HCT116 (cell line): ENCODE measurements at regions not wholly inside any gene's neighbourhood (a gene's known extent, or its start where the extent isn't known, plus 50 kb on each side); places are given as distances from the start of the nearest gene placed in this dataset.

Source experiments
- ATAC-seq: fragments of 200-7000 bp; cut with Tn5 transposase; 2 replicates; pipeline ENCODE4 v1.9.1; 2020; ENCODE audit warnings: mild to moderate bottlenecking, moderate library complexity
- BruUV-seq: library from RNA; stranded (reverse); fragments of 400-500 nt; replicated peaks from 2 replicates; lab custom pipeline; 2021; lab: Mats Ljungman, UMichigan
- CTCF ChIA-PET: fragments of 300-600 bp; sonication (Branson Sonifier 250); formaldehyde crosslinking; loops from one replicate; lab custom pipeline; 2021; ENCODE audit warnings: antibody characterized with exemption; lab: Charles Lee
- POLR2A ChIA-PET: fragments of 300-600, 350-600 bp; sonication (Branson Sonifier 250); formaldehyde crosslinking; loops from one replicate; lab custom pipeline; 2021; ENCODE audit warnings: antibody characterized with exemption; lab: Charles Lee
- RAD21 ChIA-PET, 2 experiments: fragments of 300-600 bp; sonication (Branson Sonifier 250); formaldehyde crosslinking; loops; one replicate each; lab custom pipeline; 2023; ENCODE audit warnings: low total read pairs in 2 of 2; ENCODE audit not compliant: uncharacterized antibody in 2 of 2, unreplicated experiment in 2 of 2, low non-redundant PET in 1 of 2; lab: Charles Lee
- DNase-seq: peaks from one replicate; pipeline ENCODE4 v3.0.0-alpha.2; 2010; ENCODE audit warnings: low read depth, low spot score
- H2AFZ ChIP-seq: fragments of 200-600 bp; shearing (Covaris generic), sonication (generic); 2 replicates; pipeline ENCODE4 v1.6.1; 2017; ENCODE audit warnings: low read depth, mixed run types, mixed read lengths, antibody characterized with exemption, low read length; ENCODE audit not compliant: poor library complexity, severe bottlenecking
- H3K27ac ChIP-seq: 2 replicates; pipeline ENCODE4 v1.5.1; 2012; ENCODE audit warnings: low read depth, low read length
- H3K27me3 ChIP-seq: fragments of 200-600 bp; sonication (generic); 2 replicates; pipeline ENCODE4 v1.6.1; 2016; ENCODE audit warnings: mixed run types, low read length, mixed read lengths; ENCODE audit not compliant: insufficient read depth
- H3K36me3 ChIP-seq, 2 experiments: fragments of 200-500 bp in 1 of 2; fragments of 200-600 bp in 1 of 2; sonication (Bioruptor generic) in 1 of 2; sonication (generic) in 1 of 2; 2 replicates each; pipeline versions ENCODE4 v1.5.1 to v1.6.1; 2014 to 2016; ENCODE audit warnings: low read length in 2 of 2, inconsistent platforms in 1 of 2, mixed read lengths in 1 of 2, mixed run types in 1 of 2; ENCODE audit not compliant: insufficient read depth in 2 of 2, control insufficient read depth in 1 of 2
- H3K4me1 ChIP-seq, 2 experiments: fragments of 200-600 bp in 1 of 2; sonication (generic) in 1 of 2; 2 replicates each; pipeline versions ENCODE4 v1.5.1 to v1.6.1; 2012 to 2017; ENCODE audit warnings: low read length in 2 of 2, inconsistent platforms in 1 of 2, mild to moderate bottlenecking in 1 of 2, mixed read lengths in 1 of 2, mixed run types in 1 of 2, moderate library complexity in 1 of 2; ENCODE audit not compliant: insufficient read depth in 2 of 2, control insufficient read depth in 1 of 2
- H3K4me2 ChIP-seq: fragments of 200-600 bp; sonication (generic); 2 replicates; pipeline ENCODE4 v1.6.1; 2017; ENCODE audit warnings: mixed run types, low read length, mixed read lengths
- H3K4me3 ChIP-seq, 2 experiments: fragments of 200-600 bp in 1 of 2; sonication (generic) in 1 of 2; replicated peaks in 1 of 2; 2 replicates each; pipeline ENCODE4 v1.5.1; 2011 to 2016; ENCODE audit warnings: low read length in 2 of 2, control low read depth in 1 of 2, low read depth in 1 of 2, mild to moderate bottlenecking in 1 of 2, mixed read lengths in 1 of 2, mixed run types in 1 of 2
- H3K79me2 ChIP-seq: fragments of 200-600 bp; sonication (generic); 2 replicates; pipeline ENCODE4 v1.6.1; 2017; ENCODE audit warnings: mild to moderate bottlenecking, mixed run types, low read length, moderate library complexity, mixed read lengths; ENCODE audit not compliant: insufficient read depth
- H3K9ac ChIP-seq: fragments of 200-600 bp; sonication (generic); 2 replicates; pipeline ENCODE4 v1.6.1; 2016; ENCODE audit warnings: low read length, mixed read lengths
- H3K9me2 ChIP-seq: fragments of 200-600 bp; sonication (generic), shearing (Covaris generic); 2 replicates; pipeline ENCODE4 v1.6.1; 2017; ENCODE audit warnings: mixed run types, mild to moderate bottlenecking, moderate library complexity; ENCODE audit not compliant: insufficient read depth
- H3K9me3 ChIP-seq, 2 experiments: fragments of 200-500 bp in 1 of 2; fragments of 200-600 bp in 1 of 2; sonication (Bioruptor generic) in 1 of 2; sonication (generic) in 1 of 2; 2 replicates each; pipeline ENCODE4 v1.6.1; 2014 to 2017; ENCODE audit warnings: low read length in 2 of 2, mixed read lengths in 2 of 2, inconsistent platforms in 1 of 2, low read depth in 1 of 2, mild to moderate bottlenecking in 1 of 2, mixed run types in 1 of 2, moderate library complexity in 1 of 2; ENCODE audit not compliant: control insufficient read depth in 1 of 2, insufficient read depth in 1 of 2
- H4K20me1 ChIP-seq: fragments of 200-600 bp; sonication (generic), shearing (Covaris generic); 2 replicates; pipeline ENCODE4 v1.6.1; 2017; ENCODE audit warnings: mixed run types, mild to moderate bottlenecking, moderate library complexity; ENCODE audit not compliant: insufficient read depth
- ATF3 ChIP-seq: IDR thresholded peaks from 2 replicates; pipeline ENCODE4 v1.6.1; 2012
- EGR1 ChIP-seq: IDR thresholded peaks from 2 replicates; pipeline ENCODE4 v1.6.1; 2012; ENCODE audit warnings: low read depth
- ELF1 ChIP-seq: IDR thresholded peaks from 2 replicates; pipeline ENCODE4 v1.6.1; 2012; ENCODE audit warnings: low read depth, borderline replicate concordance
- FOSL1 ChIP-seq: IDR thresholded peaks from 2 replicates; pipeline ENCODE4 v1.6.1; 2012; ENCODE audit warnings: low read depth
- MAX ChIP-seq: IDR thresholded peaks from 2 replicates; pipeline ENCODE4 v1.6.1; 2012
- RAD21 ChIP-seq: IDR thresholded peaks from 2 replicates; pipeline ENCODE4 v1.6.1; 2012; ENCODE audit warnings: low read depth, mild to moderate bottlenecking
- REST ChIP-seq: IDR thresholded peaks from 2 replicates; pipeline ENCODE4 v1.6.1; 2012; ENCODE audit warnings: low read depth
- SP1 ChIP-seq: IDR thresholded peaks from 2 replicates; pipeline ENCODE4 v1.6.1; 2012; ENCODE audit warnings: low read depth
- SRF ChIP-seq: IDR thresholded peaks from 2 replicates; pipeline ENCODE4 v1.6.1; 2012; ENCODE audit warnings: low read depth
- ZBTB33 ChIP-seq: IDR thresholded peaks from 2 replicates; pipeline ENCODE4 v1.6.1; 2011; ENCODE audit warnings: mild to moderate bottlenecking, low read length, moderate library complexity; ENCODE audit not compliant: insufficient replicate concordance; ENCODE audit errors: extremely low read depth
- intact Hi-C: fragments of 100-400 bp; cut with micrococcal nuclease; formaldehyde crosslinking; loops from 2 replicates; pipeline ENCODE4 v1.10.0; 2022
- TF ChIP-seq, protein P1 (sequence below), 3 experiments: fragments of 200-600 bp in 1 of 3; sonication (generic) in 1 of 3; IDR thresholded peaks in 2 of 3; conservative IDR thresholded peaks in 1 of 3; 2 replicates each; pipeline ENCODE4 v1.5.1; 2012 to 2017; ENCODE audit warnings: low read depth in 2 of 3, low read length in 2 of 3, antibody characterized with exemption in 1 of 3, borderline replicate concordance in 1 of 3, control low read depth in 1 of 3, mild to moderate bottlenecking in 1 of 3, mixed read lengths in 1 of 3, mixed run types in 1 of 3, moderate library complexity in 1 of 3; ENCODE audit not compliant: insufficient read depth in 1 of 3

DNA sequence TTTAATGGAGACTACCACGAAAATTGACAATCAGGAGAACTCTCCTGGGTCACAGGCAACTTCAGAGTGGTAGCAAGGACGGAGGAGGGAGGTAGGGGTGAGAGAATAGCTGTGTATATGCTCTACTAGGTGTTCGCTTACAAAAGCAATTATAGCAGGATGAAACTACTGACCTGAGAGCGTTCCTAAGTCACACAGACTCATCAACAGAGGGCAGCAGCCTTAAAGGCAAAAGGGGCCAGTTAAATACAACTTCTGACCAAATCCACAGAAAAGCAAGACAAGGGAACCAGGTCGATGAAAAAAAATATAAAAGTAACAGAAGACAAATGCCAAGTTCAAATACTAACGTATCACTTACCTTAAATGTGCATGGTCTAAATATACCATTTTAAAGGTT, 894.6 kb downstream of the PLOD2 start:
- TF ChIP-seq, protein P1, sequence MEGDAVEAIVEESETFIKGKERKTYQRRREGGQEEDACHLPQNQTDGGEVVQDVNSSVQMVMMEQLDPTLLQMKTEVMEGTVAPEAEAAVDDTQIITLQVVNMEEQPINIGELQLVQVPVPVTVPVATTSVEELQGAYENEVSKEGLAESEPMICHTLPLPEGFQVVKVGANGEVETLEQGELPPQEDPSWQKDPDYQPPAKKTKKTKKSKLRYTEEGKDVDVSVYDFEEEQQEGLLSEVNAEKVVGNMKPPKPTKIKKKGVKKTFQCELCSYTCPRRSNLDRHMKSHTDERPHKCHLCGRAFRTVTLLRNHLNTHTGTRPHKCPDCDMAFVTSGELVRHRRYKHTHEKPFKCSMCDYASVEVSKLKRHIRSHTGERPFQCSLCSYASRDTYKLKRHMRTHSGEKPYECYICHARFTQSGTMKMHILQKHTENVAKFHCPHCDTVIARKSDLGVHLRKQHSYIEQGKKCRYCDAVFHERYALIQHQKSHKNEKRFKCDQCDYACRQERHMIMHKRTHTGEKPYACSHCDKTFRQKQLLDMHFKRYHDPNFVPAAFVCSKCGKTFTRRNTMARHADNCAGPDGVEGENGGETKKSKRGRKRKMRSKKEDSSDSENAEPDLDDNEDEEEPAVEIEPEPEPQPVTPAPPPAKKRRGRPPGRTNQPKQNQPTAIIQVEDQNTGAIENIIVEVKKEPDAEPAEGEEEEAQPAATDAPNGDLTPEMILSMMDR (IDR thresholded peaks at IDR 0.05 in 2 of 3, conservative IDR thresholded peaks at IDR 0.05 in 1 of 3; ENCODE audit: borderline replicate concordance in 1 of 3, insufficient read depth in 1 of 3, low read depth in 2 of 3, low read length in 2 of 3): peak; percentile 7 to 8 (median 7); a peak in 1 of 6 replicates
- TF ChIP-seq REST (no peak), MAX (no peak), ZBTB33 (no peak), ELF1 (no peak), SP1 (no peak), FOSL1 (no peak), ATF3 (no peak), RAD21 (peak; percentile 44), EGR1 (no peak), SRF (no peak)
- no peaks in the 10 kb centered on the region for H3K4me1 ChIP-seq
- ATAC-seq (0 out of 2 replicates have a peak, but pooled peaks have one; percentile 40), DNase-seq (peak; percentile 2)
- POLR2A ChIA-PET: interaction anchor here (0.7 kb wide), 1 partner anchor 15 kb away, joined by 3 read pairs; no protein-coding TSS in a partner anchor
- no peaks in the 10 kb centered on the region for H3K79me2 ChIP-seq
- no peak overlapping the region for H3K27ac ChIP-seq
- RAD21 ChIA-PET: no interaction called here
- no TSS peak for BruUV-seq
- H3K9ac ChIP-seq: no peak overlapping the region
- CTCF ChIA-PET: interaction anchor here (0.9 kb wide), 1 partner anchor 502 kb away, joined by 3 read pairs; no protein-coding TSS in a partner anchor
- H3K36me3 ChIP-seq: no peaks in the 10 kb centered on the region
- H3K4me3 ChIP-seq: no peak overlapping the region
- intact Hi-C loops: no loop called here
- no peak overlapping the region for H3K4me2 ChIP-seq
- H3K9me3 ChIP-seq: no peaks in the 10 kb centered on the region
- no peaks in the 10 kb centered on the region for H3K9me2 ChIP-seq
- no peaks in the 10 kb centered on the region for H3K27me3 ChIP-seq
- H4K20me1 ChIP-seq: no peaks in the 10 kb centered on the region
- H2AFZ ChIP-seq: no peak overlapping the region
